ENCODE measurements at regions not wholly inside any gene's neighbourhood (a gene's known extent, or its start where the extent isn't known, plus 50 kb on each side); places are given as distances from the start of the nearest gene placed in this dataset.

DNA sequence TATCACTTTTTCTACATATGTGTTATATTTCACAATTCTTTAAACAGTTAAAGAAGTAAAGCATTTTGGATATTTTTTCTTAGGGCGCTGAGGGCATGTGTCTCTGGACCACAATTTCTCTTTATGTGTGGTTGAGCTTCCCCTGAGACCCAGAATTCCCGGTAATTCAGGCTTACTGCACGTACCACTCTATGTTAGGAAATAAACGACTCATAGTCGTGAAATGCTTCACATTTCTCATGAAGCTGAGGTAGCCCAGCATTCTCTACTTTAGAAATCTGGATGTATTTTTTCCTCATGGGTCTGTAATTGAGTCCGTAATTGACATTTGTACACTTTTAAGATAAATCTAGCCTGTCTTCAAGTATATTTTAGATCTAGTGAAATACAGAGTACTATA, 170.6 kb downstream of the FZD1 start (continued):
- no peak for TF ChIP-seq ARNTL (CRISPR knock-in tag; IDR thresholded peaks at IDR 0.05)

DNA sequence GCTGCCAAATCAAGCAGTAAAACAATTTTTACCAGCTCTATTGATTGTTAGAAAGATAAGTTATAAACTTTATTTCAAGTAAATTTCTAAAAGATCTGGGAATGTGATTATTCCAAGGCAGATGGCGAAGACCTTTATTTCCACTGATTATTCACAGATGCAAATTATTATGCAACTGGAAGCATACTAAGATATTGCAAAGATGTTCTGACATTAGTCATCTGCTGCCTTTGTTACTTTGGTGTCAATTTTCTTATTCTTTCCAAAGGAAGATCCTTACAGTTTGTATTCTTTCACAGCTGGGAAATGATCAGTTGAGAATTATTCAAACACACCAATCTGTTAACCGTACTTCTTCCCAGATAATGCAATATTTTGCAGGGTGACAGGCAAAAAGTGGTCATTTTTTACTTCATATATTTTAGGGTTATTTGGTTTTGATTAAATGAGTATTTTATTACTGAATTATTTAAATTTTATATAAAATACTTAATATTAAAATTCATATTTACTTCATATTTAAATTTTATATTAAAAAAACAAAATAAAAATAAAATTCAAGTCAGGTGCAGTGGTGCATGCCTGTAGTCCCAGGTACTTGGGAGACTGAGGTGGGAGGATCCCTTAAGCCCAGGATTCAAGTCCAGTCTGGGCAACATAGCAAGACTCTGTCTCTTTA, 171.3 kb downstream of the FZD1 start:
- no peaks in the 10 kb centered on the region for H3K36me3 ChIP-seq (replicated peaks in 1 of 2; ENCODE audit: control insufficient read depth in 1 of 2, insufficient read depth in 2 of 2, low read length in 2 of 2)

More for the DNA sequence above, 171.3 kb downstream of the FZD1 start:
- TF ChIP-seq CC2D1A (CRISPR knock-in tag; IDR thresholded peaks at IDR 0.05), result no peak
- TF ChIP-seq KLF6 (CRISPR knock-in tag; IDR thresholded peaks at IDR 0.05), result no peak
- no peak for TF ChIP-seq MYNN (CRISPR knock-in tag; IDR thresholded peaks at IDR 0.05; ENCODE audit: low read depth)
- no peak for TF ChIP-seq ZNF619 (CRISPR knock-in tag; IDR thresholded peaks at IDR 0.05)
- no peak for TF ChIP-seq PREB (CRISPR knock-in tag; IDR thresholded peaks at IDR 0.05)
- TF ChIP-seq SNAPC2 (CRISPR knock-in tag; IDR thresholded peaks at IDR 0.05), result no peak
- TF ChIP-seq ZNF674 (CRISPR knock-in tag; IDR thresholded peaks at IDR 0.05; ENCODE audit: low read depth), result no peak
- TF ChIP-seq ZNF605 (CRISPR knock-in tag; IDR thresholded peaks at IDR 0.05), result no peak
- no peak for TF ChIP-seq ZIK1 (CRISPR knock-in tag; IDR thresholded peaks at IDR 0.05; ENCODE audit: borderline replicate concordance, low read depth)
- no peak for TF ChIP-seq TRIM22 (IDR thresholded peaks at IDR 0.05)
- TF ChIP-seq SIX1 (CRISPR knock-in tag; IDR thresholded peaks at IDR 0.05; ENCODE audit: borderline replicate concordance), result no peak
- Histone ChIP-seq H3K4me1 (ENCODE audit: insufficient read depth, low read length) (0 out of 2 replicates have a peak, but pooled peaks cover 5% of the 10 kb centered on the region), H3K9ac (ENCODE audit: insufficient read depth, low read depth, low read length) (no peak overlapping the region), H3K4me3 (replicated peaks in 1 of 3; ENCODE audit: insufficient read depth in 1 of 3, low read depth in 2 of 3, low read length in 3 of 3) (no peak overlapping the region), H4K20me1 (ENCODE audit: insufficient read depth, low read length) (no peaks in the 10 kb centered on the region), H3K79me2 (ENCODE audit: insufficient read depth, low read length) (no peaks in the 10 kb centered on the region), H3K4me2 (ENCODE audit: low read depth, low read length) (no peak overlapping the region), H3K27me3 (ENCODE audit: control insufficient read depth in 1 of 2, insufficient read depth in 2 of 2, low read length in 2 of 2) (no peaks in the 10 kb centered on the region), H2AFZ (ENCODE audit: low read length) (no peak overlapping the region), H3K27ac (ENCODE audit: extremely low read length, insufficient read depth, low read length) (no peak overlapping the region), H3K9me3 (ENCODE audit: low read length) (peaks cover 7% of the 10 kb centered on the region; the same call in 1 of the 2 replicates)
- intact Hi-C loops (cut with micrococcal nuclease; ENCODE audit: unreplicated experiment) (no loop called here), in situ Hi-C loops (cut with HindIII; ENCODE audit: extremely low pct_ligation_motif_present, low pct_unique_long_range_greater_than_20kb) (no loop called here)
- ATAC-seq (no peak), DNase-seq (ENCODE audit: low spot score) (no peak), FAIRE-seq (no peak)
- BruUV-seq (replicated peaks), result no TSS peak
- ChIA-PET POLR2A (no interaction called here), CTCF (ENCODE audit: low intra/inter-chr PET ratio, low total read pairs) (no interaction called here)
- 12% methylated on average over 2 of the region's 2 CpGs for WGBS (ENCODE audit: low lambda C conversion rate)

Data from HepG2 (cell line).